SK-N-SH (cell line): ENCODE measurements at regions not wholly inside any gene's neighbourhood (a gene's known extent, or its start where the extent isn't known, plus 50 kb on each side); places are given as distances from the start of the nearest gene placed in this dataset.

Source experiments
- MEF2A ChIP-seq: IDR thresholded peaks from 2 replicates; pipeline ENCODE4 v1.4.0; 2012; ENCODE audit warnings: low read depth, borderline replicate concordance
- NFIC ChIP-seq: IDR thresholded peaks from 2 replicates; pipeline ENCODE4 v1.4.0; 2012; ENCODE audit warnings: borderline replicate concordance
- RCOR1 ChIP-seq: fragments of 150-350 bp; IDR thresholded peaks from 2 replicates; pipeline ENCODE4 v1.6.1; 2017; ENCODE audit warnings: antibody characterized with exemption, low read length
- RFX5 ChIP-seq: IDR thresholded peaks from 2 replicates; pipeline ENCODE4 v1.6.1; 2012; ENCODE audit warnings: mild to moderate bottlenecking, improper control_type of control experiment, low read length
- RXRA ChIP-seq: IDR thresholded peaks from 2 replicates; pipeline ENCODE4 v1.4.0; 2012; ENCODE audit warnings: low read depth, mild to moderate bottlenecking, borderline replicate concordance
- YY1 ChIP-seq: IDR thresholded peaks from 2 replicates; pipeline ENCODE4 v1.4.0; 2012; ENCODE audit warnings: low read depth, mild to moderate bottlenecking
- TF ChIP-seq, protein P1 (sequence below): fragments of 200-600 bp; sonication (generic); IDR thresholded peaks from 2 replicates; pipeline ENCODE4 v1.6.1; 2017; ENCODE audit warnings: antibody characterized with exemption, mild to moderate bottlenecking, moderate library complexity
- TF ChIP-seq, protein P2 (sequence below): fragments of 150-350 bp; IDR thresholded peaks from 2 replicates; pipeline ENCODE4 v1.6.1; 2017; ENCODE audit warnings: antibody characterized with exemption, low read length, low read depth, borderline replicate concordance
- TF ChIP-seq, protein P3 (sequence below): IDR thresholded peaks from 2 replicates; pipeline ENCODE4 v1.4.0; 2012; ENCODE audit warnings: low read depth, borderline replicate concordance

DNA sequence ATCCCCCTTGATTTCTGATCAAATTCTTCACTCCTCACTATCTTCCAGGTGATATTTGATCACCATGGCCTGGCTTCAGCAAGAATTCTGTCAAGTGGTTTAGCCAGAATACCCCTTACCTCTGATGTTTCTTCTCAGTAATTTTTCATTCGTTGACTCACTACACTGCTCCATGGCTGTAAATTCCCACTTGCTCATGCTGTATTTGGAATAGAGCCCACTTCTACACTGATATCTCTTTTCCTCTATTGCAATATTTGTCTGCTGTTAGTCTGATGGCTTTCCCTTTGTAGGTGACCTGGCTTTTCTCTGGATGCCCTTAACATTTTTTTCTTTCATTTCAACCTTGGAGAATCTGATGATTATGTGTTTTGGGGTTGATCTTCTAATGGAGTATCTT is 73.9 kb upstream of the DIPK2B start:
- TF ChIP-seq, protein P1, sequence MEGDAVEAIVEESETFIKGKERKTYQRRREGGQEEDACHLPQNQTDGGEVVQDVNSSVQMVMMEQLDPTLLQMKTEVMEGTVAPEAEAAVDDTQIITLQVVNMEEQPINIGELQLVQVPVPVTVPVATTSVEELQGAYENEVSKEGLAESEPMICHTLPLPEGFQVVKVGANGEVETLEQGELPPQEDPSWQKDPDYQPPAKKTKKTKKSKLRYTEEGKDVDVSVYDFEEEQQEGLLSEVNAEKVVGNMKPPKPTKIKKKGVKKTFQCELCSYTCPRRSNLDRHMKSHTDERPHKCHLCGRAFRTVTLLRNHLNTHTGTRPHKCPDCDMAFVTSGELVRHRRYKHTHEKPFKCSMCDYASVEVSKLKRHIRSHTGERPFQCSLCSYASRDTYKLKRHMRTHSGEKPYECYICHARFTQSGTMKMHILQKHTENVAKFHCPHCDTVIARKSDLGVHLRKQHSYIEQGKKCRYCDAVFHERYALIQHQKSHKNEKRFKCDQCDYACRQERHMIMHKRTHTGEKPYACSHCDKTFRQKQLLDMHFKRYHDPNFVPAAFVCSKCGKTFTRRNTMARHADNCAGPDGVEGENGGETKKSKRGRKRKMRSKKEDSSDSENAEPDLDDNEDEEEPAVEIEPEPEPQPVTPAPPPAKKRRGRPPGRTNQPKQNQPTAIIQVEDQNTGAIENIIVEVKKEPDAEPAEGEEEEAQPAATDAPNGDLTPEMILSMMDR = no peak
- TF ChIP-seq RXRA = no peak
- no peak for TF ChIP-seq RFX5
- TF ChIP-seq NFIC = no peak
- TF ChIP-seq YY1 = no peak
- no peak for TF ChIP-seq RCOR1
- TF ChIP-seq, protein P2, sequence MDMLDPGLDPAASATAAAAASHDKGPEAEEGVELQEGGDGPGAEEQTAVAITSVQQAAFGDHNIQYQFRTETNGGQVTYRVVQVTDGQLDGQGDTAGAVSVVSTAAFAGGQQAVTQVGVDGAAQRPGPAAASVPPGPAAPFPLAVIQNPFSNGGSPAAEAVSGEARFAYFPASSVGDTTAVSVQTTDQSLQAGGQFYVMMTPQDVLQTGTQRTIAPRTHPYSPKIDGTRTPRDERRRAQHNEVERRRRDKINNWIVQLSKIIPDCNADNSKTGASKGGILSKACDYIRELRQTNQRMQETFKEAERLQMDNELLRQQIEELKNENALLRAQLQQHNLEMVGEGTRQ = no peak
- no peak for TF ChIP-seq MEF2A
- TF ChIP-seq, protein P3, sequence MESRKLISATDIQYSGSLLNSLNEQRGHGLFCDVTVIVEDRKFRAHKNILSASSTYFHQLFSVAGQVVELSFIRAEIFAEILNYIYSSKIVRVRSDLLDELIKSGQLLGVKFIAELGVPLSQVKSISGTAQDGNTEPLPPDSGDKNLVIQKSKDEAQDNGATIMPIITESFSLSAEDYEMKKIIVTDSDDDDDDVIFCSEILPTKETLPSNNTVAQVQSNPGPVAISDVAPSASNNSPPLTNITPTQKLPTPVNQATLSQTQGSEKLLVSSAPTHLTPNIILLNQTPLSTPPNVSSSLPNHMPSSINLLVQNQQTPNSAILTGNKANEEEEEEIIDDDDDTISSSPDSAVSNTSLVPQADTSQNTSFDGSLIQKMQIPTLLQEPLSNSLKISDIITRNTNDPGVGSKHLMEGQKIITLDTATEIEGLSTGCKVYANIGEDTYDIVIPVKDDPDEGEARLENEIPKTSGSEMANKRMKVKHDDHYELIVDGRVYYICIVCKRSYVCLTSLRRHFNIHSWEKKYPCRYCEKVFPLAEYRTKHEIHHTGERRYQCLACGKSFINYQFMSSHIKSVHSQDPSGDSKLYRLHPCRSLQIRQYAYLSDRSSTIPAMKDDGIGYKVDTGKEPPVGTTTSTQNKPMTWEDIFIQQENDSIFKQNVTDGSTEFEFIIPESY = no peak
